ENCODE measurements at regions not wholly inside any gene's neighbourhood (a gene's known extent, or its start where the extent isn't known, plus 50 kb on each side); places are given as distances from the start of the nearest gene placed in this dataset.
A peak's percentile ranks its signal among the peaks of the same experiment; 100 is the strongest.

DNA sequence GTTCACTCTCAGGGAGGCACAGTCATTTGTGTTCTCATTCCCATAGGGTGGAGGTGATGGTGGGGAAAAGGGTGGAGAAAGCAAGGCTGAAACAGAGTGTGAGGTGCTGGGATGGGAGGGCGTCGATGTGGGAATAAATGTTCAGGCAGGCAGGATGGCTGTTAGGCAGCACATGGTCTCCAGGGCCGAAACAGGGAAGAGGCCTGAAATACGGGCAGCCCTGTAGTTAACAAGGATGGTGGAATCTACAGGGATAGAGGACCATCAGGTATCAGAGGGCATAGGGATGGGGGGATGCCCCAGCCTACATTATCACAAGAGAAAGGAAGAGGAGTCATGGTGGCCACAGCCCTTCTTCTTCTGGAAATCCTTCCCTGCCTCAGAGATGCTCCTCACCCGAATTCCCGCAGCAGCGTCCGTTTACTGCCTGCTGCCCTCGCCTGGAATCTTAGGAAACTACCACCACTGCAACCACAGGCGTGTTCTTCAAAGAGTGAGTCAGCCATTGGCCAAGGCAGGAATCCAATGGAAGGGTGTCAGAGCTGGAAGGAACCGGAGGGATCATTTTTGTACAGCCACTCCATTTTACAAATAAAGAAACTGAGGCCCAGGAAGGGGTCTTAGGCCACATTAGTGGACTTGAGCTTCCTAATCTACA, 49.7 kb upstream of the POMGNT2 start:
- TF ChIP-seq, protein P1, sequence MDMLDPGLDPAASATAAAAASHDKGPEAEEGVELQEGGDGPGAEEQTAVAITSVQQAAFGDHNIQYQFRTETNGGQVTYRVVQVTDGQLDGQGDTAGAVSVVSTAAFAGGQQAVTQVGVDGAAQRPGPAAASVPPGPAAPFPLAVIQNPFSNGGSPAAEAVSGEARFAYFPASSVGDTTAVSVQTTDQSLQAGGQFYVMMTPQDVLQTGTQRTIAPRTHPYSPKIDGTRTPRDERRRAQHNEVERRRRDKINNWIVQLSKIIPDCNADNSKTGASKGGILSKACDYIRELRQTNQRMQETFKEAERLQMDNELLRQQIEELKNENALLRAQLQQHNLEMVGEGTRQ (IDR thresholded peaks at IDR 0.05; ENCODE audit: low read depth, low read length): no peak
- peak; percentile 84 for TF ChIP-seq SMC3 (IDR thresholded peaks at IDR 0.05; ENCODE audit: low read depth, low read length)
- TF ChIP-seq MXI1 (IDR thresholded peaks at IDR 0.05; ENCODE audit: borderline replicate concordance, low read depth, low read length): no peak
- TF ChIP-seq, protein P2, sequence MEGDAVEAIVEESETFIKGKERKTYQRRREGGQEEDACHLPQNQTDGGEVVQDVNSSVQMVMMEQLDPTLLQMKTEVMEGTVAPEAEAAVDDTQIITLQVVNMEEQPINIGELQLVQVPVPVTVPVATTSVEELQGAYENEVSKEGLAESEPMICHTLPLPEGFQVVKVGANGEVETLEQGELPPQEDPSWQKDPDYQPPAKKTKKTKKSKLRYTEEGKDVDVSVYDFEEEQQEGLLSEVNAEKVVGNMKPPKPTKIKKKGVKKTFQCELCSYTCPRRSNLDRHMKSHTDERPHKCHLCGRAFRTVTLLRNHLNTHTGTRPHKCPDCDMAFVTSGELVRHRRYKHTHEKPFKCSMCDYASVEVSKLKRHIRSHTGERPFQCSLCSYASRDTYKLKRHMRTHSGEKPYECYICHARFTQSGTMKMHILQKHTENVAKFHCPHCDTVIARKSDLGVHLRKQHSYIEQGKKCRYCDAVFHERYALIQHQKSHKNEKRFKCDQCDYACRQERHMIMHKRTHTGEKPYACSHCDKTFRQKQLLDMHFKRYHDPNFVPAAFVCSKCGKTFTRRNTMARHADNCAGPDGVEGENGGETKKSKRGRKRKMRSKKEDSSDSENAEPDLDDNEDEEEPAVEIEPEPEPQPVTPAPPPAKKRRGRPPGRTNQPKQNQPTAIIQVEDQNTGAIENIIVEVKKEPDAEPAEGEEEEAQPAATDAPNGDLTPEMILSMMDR (conservative IDR thresholded peaks at IDR 0.05; ENCODE audit: low read depth, low read length): peak; percentile 79
- peak; percentile 77 for TF ChIP-seq RAD21 (IDR thresholded peaks at IDR 0.05; ENCODE audit: low read length)
- 0 out of 2 replicates have a peak, but pooled peaks have one; percentile 1 for TF ChIP-seq CEBPB (IDR thresholded peaks at IDR 0.05; ENCODE audit: low read depth, low read length)
- TF ChIP-seq BHLHE40 (IDR thresholded peaks at IDR 0.05; ENCODE audit: low read depth, low read length): no peak
- no peak for TF ChIP-seq MAZ (IDR thresholded peaks at IDR 0.05; ENCODE audit: borderline replicate concordance, low read depth, low read length)
- Histone ChIP-seq H3K18ac (ENCODE audit: low read depth, low read length) (no peak overlapping the region), H2AFZ (replicated peaks; ENCODE audit: low read length, poor library complexity) (peak overlapping the region; percentile 29), H3K9me1 (ENCODE audit: insufficient read depth, low read length) (peaks cover 7% of the 10 kb centered on the region), H2AK5ac (ENCODE audit: low read depth, low read length) (no peak overlapping the region; the same call in 1 of the 2 replicates), H3K27me3 (ENCODE audit: control insufficient read depth, insufficient read depth, low read length) (peaks cover 7% of the 10 kb centered on the region; the same call in 1 of the 2 replicates), H3K4ac (ENCODE audit: low read depth, low read length) (no peak overlapping the region), H2BK5ac (ENCODE audit: low read depth, low read length, poor library complexity, severe bottlenecking) (no peak overlapping the region), H4K8ac (ENCODE audit: low read depth in 2 of 2, low read length in 2 of 2) (no peak overlapping the region), H4K5ac (ENCODE audit: low read depth, low read length) (no peak overlapping the region), H3K36me3 (ENCODE audit: control insufficient read depth, insufficient read depth, low read length) (no peaks in the 10 kb centered on the region), H2BK120ac (ENCODE audit: low read depth, low read length) (no peak overlapping the region), H3K23ac (ENCODE audit: low read depth, low read length) (no peak overlapping the region), H2AK9ac (replicated peaks; ENCODE audit: low read depth, low read length, poor library complexity) (peak overlapping the region; percentile 25), H3K14ac (replicated peaks; ENCODE audit: low read depth, low read length) (no peak overlapping the region; the same call in 1 of the 2 replicates), H2BK20ac (ENCODE audit: low read depth, low read length) (peak overlapping the region; percentile 34), H3K79me1 (ENCODE audit: low read depth in 1 of 2, low read length in 2 of 2) (no peaks in the 10 kb centered on the region), H3K27ac (ENCODE audit: insufficient read depth, low read length) (no peak overlapping the region), H2BK15ac (ENCODE audit: low read depth, low read length) (no peak overlapping the region), H4K91ac (ENCODE audit: insufficient read depth, low read depth, low read length) (no peak overlapping the region), H3K4me2 (ENCODE audit: low read depth, low read length) (no peak overlapping the region), H4K20me1 (ENCODE audit: insufficient read depth, low read length) (no peaks in the 10 kb centered on the region; the same call in 1 of the 2 replicates), H3K56ac (ENCODE audit: extremely low read depth, insufficient read depth, low read length) (no peak overlapping the region), H3K9ac (ENCODE audit: low read depth, low read length) (no peak overlapping the region), H3K4me1 (ENCODE audit: control insufficient read depth, insufficient read depth, low read length) (peaks cover 5% of the 10 kb centered on the region; the same call in 1 of the 2 replicates), H3K4me3 (ENCODE audit: insufficient read depth, low read depth, low read length) (no peak overlapping the region), H3K9me3 (ENCODE audit: control insufficient read depth, insufficient read depth, low read length) (no peaks in the 10 kb centered on the region)
- POLR2A ChIA-PET (ENCODE audit: unreplicated experiment): no interaction called here
- DNase-seq (peak; percentile 83), ATAC-seq (ENCODE audit: low read depth) (peak; percentile 88)
- dilution Hi-C loops (cut with HindIII; ENCODE audit: low sequenced_read_pairs, unreplicated experiment) (no loop called here), in situ Hi-C loops (cut with MboI; ENCODE audit: low sequenced_read_pairs) (loop anchor here (5.0 kb wide), 1 partner anchor 193 kb away; no protein-coding TSS in a partner anchor), intact Hi-C loops (cut with micrococcal nuclease) (loop anchor here (1.0 kb wide), 1 partner anchor 194 kb away; no protein-coding TSS in a partner anchor)
- WGBS, 2 experiments (ENCODE audit: extremely low coverage in 2 of 2, insufficient read length in 1 of 2): 100% methylated on average over 1 of the region's 11 CpGs; no CpG with 5 or more reads in 1 of the 2 experiments
- CTCF ChIA-PET: interaction anchor here (0.5 to 6.6 kb wide), 8 partner anchors 14 to 1482 kb away, joined by 3 to 46 read pairs (median 3); no protein-coding TSS in a partner anchor
- BruUV-seq (replicated peaks): no TSS peak

Measured in IMR-90 (cell line).